ENCODE measurements at regions not wholly inside any gene's neighbourhood (a gene's known extent, or its start where the extent isn't known, plus 50 kb on each side); places are given as distances from the start of the nearest gene placed in this dataset.

DNA sequence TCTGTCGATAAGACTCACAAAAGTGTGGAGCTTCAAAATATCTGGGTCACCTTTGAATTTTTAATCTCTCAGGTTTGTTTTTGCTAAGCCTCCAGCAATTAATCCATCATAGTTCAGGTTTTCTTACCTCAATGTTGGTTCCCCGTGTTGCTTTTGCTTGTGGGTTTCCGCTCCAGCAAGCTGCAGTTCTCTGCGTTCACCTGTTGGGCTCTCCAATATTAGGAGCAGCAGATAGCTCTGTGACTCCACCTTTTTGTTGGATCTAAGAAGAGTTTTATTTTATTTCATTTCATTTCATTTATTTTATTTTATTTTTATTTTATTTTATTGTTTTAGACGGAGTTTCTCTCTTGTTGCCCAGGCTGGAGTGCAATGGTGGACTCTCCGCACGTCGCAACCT, 335.5 kb downstream of the COL11A1 start:
- no peaks in the 10 kb centered on the region for H3K4me1 Mint-ChIP-seq (ENCODE audit: low read depth)
- TF ChIP-seq, protein P1, sequence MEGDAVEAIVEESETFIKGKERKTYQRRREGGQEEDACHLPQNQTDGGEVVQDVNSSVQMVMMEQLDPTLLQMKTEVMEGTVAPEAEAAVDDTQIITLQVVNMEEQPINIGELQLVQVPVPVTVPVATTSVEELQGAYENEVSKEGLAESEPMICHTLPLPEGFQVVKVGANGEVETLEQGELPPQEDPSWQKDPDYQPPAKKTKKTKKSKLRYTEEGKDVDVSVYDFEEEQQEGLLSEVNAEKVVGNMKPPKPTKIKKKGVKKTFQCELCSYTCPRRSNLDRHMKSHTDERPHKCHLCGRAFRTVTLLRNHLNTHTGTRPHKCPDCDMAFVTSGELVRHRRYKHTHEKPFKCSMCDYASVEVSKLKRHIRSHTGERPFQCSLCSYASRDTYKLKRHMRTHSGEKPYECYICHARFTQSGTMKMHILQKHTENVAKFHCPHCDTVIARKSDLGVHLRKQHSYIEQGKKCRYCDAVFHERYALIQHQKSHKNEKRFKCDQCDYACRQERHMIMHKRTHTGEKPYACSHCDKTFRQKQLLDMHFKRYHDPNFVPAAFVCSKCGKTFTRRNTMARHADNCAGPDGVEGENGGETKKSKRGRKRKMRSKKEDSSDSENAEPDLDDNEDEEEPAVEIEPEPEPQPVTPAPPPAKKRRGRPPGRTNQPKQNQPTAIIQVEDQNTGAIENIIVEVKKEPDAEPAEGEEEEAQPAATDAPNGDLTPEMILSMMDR (IDR thresholded peaks at IDR 0.05): no peak
- H3K27ac Mint-ChIP-seq (ENCODE audit: unreplicated experiment): no peak overlapping the region
- H3K9me3 Mint-ChIP-seq (ENCODE audit: low read depth): no peaks in the 10 kb centered on the region
- no peak for DNase-seq (ENCODE audit: low spot score)
- no peak overlapping the region for H3K4me3 Mint-ChIP-seq (ENCODE audit: unreplicated experiment)
- H3K36me3 Mint-ChIP-seq (ENCODE audit: low read depth): no peaks in the 10 kb centered on the region
- peaks cover 19% of the 10 kb centered on the region for H3K27me3 Mint-ChIP-seq (ENCODE audit: low read depth)

DNA sequence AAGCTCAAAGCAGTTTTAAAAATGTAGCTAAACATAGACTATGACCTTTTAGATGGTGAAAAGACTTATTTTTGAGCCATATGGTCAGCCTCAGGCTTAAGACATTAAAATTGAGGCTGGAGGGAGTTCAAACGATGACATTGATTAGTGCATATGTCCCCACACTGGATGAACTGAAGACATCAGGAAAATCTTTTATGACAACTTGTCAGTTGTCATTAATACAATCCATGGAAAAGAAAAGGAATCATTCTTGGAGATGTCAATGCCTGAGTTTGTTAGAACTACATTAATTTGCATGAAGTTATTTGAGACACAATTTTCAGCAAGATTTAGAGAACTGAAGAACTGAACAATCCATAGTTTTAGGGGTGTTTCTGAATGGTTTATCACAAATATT, 349.9 kb downstream of the COL11A1 start:
- TF ChIP-seq, protein P1 (IDR thresholded peaks at IDR 0.05): no peak
- no peak for DNase-seq (ENCODE audit: low spot score)
- no peaks in the 10 kb centered on the region for H3K4me1 Mint-ChIP-seq (ENCODE audit: low read depth)
- no peaks in the 10 kb centered on the region for H3K9me3 Mint-ChIP-seq (ENCODE audit: low read depth)
- no peaks in the 10 kb centered on the region for H3K36me3 Mint-ChIP-seq (ENCODE audit: low read depth)
- no peak overlapping the region for H3K4me3 Mint-ChIP-seq (ENCODE audit: unreplicated experiment)
- peaks cover 15% of the 10 kb centered on the region for H3K27me3 Mint-ChIP-seq (ENCODE audit: low read depth)
- H3K27ac Mint-ChIP-seq (ENCODE audit: unreplicated experiment): no peak overlapping the region

DNA sequence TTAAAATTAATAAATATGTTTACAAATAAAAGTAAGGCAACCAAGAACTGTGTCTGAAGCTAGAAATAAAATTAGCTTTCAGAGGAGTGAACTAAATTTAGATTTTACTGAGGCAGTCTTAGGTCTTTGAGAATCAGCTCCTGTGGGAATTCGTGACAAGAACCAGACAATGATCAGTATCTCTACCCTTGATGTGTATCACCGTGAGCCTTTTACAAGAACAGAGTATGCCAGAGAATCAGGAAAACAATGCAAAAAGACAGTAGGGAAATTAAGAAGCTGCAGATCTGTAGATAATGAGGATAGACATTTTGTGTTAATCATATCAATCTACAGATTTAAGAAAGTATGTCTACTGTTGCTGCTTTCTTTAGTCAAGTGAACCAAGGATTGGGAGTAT, 351.0 kb downstream of the COL11A1 start:
- TF ChIP-seq, protein P1 (IDR thresholded peaks at IDR 0.05): no peak
- no peaks in the 10 kb centered on the region for H3K4me1 Mint-ChIP-seq (ENCODE audit: low read depth)
- H3K9me3 Mint-ChIP-seq (ENCODE audit: low read depth): no peaks in the 10 kb centered on the region
- no peaks in the 10 kb centered on the region for H3K36me3 Mint-ChIP-seq (ENCODE audit: low read depth)
- no peak overlapping the region for H3K4me3 Mint-ChIP-seq (ENCODE audit: unreplicated experiment)
- H3K27me3 Mint-ChIP-seq (ENCODE audit: low read depth): peaks cover 15% of the 10 kb centered on the region
- H3K27ac Mint-ChIP-seq (ENCODE audit: unreplicated experiment): no peak overlapping the region
- no peak for DNase-seq (ENCODE audit: low spot score)

DNA sequence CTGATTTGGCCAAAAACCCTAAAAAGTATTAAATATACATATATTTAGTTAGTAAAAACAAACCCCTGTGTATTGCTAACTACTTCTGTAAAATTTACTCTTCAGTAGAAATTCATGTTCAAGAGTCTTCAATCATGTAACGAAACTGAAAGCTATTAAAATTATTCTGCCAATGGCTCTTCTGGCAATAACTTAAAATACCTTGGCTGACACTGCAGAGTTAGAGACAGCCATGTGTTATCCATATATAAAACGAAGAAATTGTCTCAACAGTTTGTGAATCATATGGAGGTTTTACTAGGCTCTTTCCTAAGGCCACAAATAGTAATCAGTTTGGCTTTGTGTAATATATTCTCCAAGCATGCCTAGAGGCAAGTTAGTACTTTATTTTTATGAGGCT, 357.2 kb downstream of the COL11A1 start:
- no peak for DNase-seq (ENCODE audit: low spot score)

DNA sequence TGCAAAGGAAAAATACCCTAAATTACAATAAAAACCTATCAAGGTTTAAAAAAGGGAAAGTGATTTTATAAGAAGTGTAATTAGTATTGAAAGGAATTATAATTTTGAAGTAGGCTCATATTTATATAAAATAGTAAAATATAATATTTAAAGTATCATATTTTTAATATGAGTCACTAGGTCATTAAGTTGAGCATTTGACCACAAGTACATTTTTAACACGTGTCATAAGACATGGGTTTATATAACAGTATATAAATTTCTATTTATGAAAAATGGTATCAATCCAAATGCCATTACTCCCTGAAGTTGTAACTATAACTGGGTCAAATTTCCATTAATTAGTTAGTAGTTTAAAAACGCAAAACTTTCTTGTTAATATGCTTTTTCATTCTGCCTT, 365.9 kb downstream of the COL11A1 start:
- Mint-ChIP-seq H3K27me3 (ENCODE audit: low read depth) (peaks cover 4% of the 10 kb centered on the region), H3K9me3 (ENCODE audit: low read depth) (no peaks in the 10 kb centered on the region), H3K36me3 (ENCODE audit: low read depth) (no peaks in the 10 kb centered on the region), H3K4me1 (ENCODE audit: low read depth) (peaks cover 37% of the 10 kb centered on the region), H3K27ac (ENCODE audit: unreplicated experiment) (no peak overlapping the region), H3K4me3 (ENCODE audit: unreplicated experiment) (no peak overlapping the region)
- TF ChIP-seq, protein P1 (IDR thresholded peaks at IDR 0.05): no peak
- DNase-seq (ENCODE audit: low spot score): no peak

More for the DNA sequence above, 357.2 kb downstream of the COL11A1 start:
- TF ChIP-seq, protein P1 (IDR thresholded peaks at IDR 0.05): no peak
- H3K27me3 Mint-ChIP-seq (ENCODE audit: low read depth): peaks cover 28% of the 10 kb centered on the region
- H3K36me3 Mint-ChIP-seq (ENCODE audit: low read depth): no peaks in the 10 kb centered on the region
- H3K4me1 Mint-ChIP-seq (ENCODE audit: low read depth): no peaks in the 10 kb centered on the region
- H3K9me3 Mint-ChIP-seq (ENCODE audit: low read depth): no peaks in the 10 kb centered on the region
- H3K27ac Mint-ChIP-seq (ENCODE audit: unreplicated experiment): no peak overlapping the region
- no peak overlapping the region for H3K4me3 Mint-ChIP-seq (ENCODE audit: unreplicated experiment)

Data from chondrocyte (in vitro differentiated cells).